Effector memory CD4-positive, alpha-beta T cell (primary cell): ENCODE measurements at regions not wholly inside any gene's neighbourhood (a gene's known extent, or its start where the extent isn't known, plus 50 kb on each side); places are given as distances from the start of the nearest gene placed in this dataset.
"Not testable (repeated sequence)": the region's sequence is repeated elsewhere in the genome, so short reads cannot be mapped to it uniquely, and the experiment has no call there.

ENCODE experiments used
- DNase-seq, 3 donors: peaks; one replicate each; pipeline ENCODE4 v3.0.0-alpha.2; 2020
- H3K27ac ChIP-seq: 2 replicates; pipeline ENCODE4 v1.7.0; 2013; ENCODE audit warnings: mild to moderate bottlenecking, low read length, moderate library complexity; ENCODE audit not compliant: insufficient read depth, poor library complexity, severe bottlenecking
- H3K27me3 ChIP-seq: replicated peaks from 2 replicates; pipeline ENCODE4 v1.7.0; 2013; ENCODE audit warnings: mild to moderate bottlenecking, low read length; ENCODE audit not compliant: insufficient read depth, control insufficient read depth, poor library complexity, severe bottlenecking
- H3K36me3 ChIP-seq: 2 replicates; pipeline ENCODE4 v1.7.0; 2013; ENCODE audit warnings: mild to moderate bottlenecking, low read length, moderate library complexity; ENCODE audit not compliant: control insufficient read depth, insufficient read depth
- H3K4me1 ChIP-seq: 2 replicates; pipeline ENCODE4 v1.7.0; 2013; ENCODE audit warnings: low read length, mild to moderate bottlenecking; ENCODE audit not compliant: control insufficient read depth, insufficient read depth, poor library complexity, severe bottlenecking
- H3K4me3 ChIP-seq: 2 replicates; pipeline ENCODE4 v1.7.0; 2013; ENCODE audit warnings: low read length, low read depth, mild to moderate bottlenecking; ENCODE audit not compliant: insufficient read depth, poor library complexity, severe bottlenecking
- H3K9me3 ChIP-seq: 2 replicates; pipeline ENCODE4 v1.7.0; 2013; ENCODE audit warnings: mild to moderate bottlenecking, low read length, moderate library complexity; ENCODE audit not compliant: control insufficient read depth

GRCh38 chr4:17232566-17233253, 279.2 kb downstream of the QDPR start:
- no peak for DNase-seq
- Histone ChIP-seq H3K27me3 (no peaks in the 10 kb centered on the region), H3K9me3 (no peaks in the 10 kb centered on the region), H3K36me3 (no peaks in the 10 kb centered on the region), H3K4me3 (no peak overlapping the region), H3K4me1 (no peaks in the 10 kb centered on the region), H3K27ac (no peak overlapping the region)

GRCh38 chr4:17231880-17232475, 279.9 kb downstream of the QDPR start:
- not testable (repeated sequence) for H3K27me3 ChIP-seq, DNase-seq, H3K4me1 ChIP-seq, H3K4me3 ChIP-seq, H3K9me3 ChIP-seq, H3K27ac ChIP-seq, H3K36me3 ChIP-seq

GRCh38 chr4:17230727-17231126, 281.2 kb downstream of the QDPR start:
- no peak for DNase-seq
- H3K4me1 ChIP-seq: no peaks in the 10 kb centered on the region
- no peaks in the 10 kb centered on the region for H3K36me3 ChIP-seq
- H3K27ac ChIP-seq: no peak overlapping the region
- H3K9me3 ChIP-seq: no peaks in the 10 kb centered on the region
- H3K27me3 ChIP-seq: no peaks in the 10 kb centered on the region
- H3K4me3 ChIP-seq: no peak overlapping the region

GRCh38 chr4:17220816-17221215, 291.1 kb downstream of the QDPR start:
- Histone ChIP-seq H3K27ac (no peak overlapping the region), H3K27me3 (no peaks in the 10 kb centered on the region), H3K4me3 (no peak overlapping the region), H3K36me3 (no peaks in the 10 kb centered on the region), H3K9me3 (no peaks in the 10 kb centered on the region), H3K4me1 (no peaks in the 10 kb centered on the region)
- no peak for DNase-seq

- H3K4me3 ChIP-seq: no peak overlapping the region
- no peaks in the 10 kb centered on the region for H3K36me3 ChIP-seq
- H3K27me3 ChIP-seq: no peaks in the 10 kb centered on the region
- no peak for DNase-seq
- H3K9me3 ChIP-seq: no peaks in the 10 kb centered on the region
- no peaks in the 10 kb centered on the region for H3K4me1 ChIP-seq
- H3K27ac ChIP-seq: no peak overlapping the region
Observed at GRCh38 chr4:17218786-17219185, 293.1 kb downstream of the QDPR start.

GRCh38 chr4:17206829-17207801, 304.8 kb downstream of the QDPR start:
- no peak for DNase-seq
- H3K4me1 ChIP-seq: no peaks in the 10 kb centered on the region
- no peaks in the 10 kb centered on the region for H3K9me3 ChIP-seq
- H3K27me3 ChIP-seq: no peaks in the 10 kb centered on the region
- H3K36me3 ChIP-seq: no peaks in the 10 kb centered on the region
- no peak overlapping the region for H3K4me3 ChIP-seq
- H3K27ac ChIP-seq: no peak overlapping the region

- DNase-seq: no peak
- Histone ChIP-seq H3K4me1 (no peaks in the 10 kb centered on the region), H3K36me3 (no peaks in the 10 kb centered on the region)
Observed at GRCh38 chr4:17204908-17205307, 306.5 kb upstream of the LDB2 start.

GRCh38 chr4:17203797-17204196, 305.4 kb upstream of the LDB2 start:
- DNase-seq: no peak
- Histone ChIP-seq H3K36me3 (no peaks in the 10 kb centered on the region), H3K27me3 (no peaks in the 10 kb centered on the region), H3K4me1 (no peaks in the 10 kb centered on the region), H3K9me3 (no peaks in the 10 kb centered on the region), H3K4me3 (no peak overlapping the region), H3K27ac (no peak overlapping the region)

More at GRCh38 chr4:17204908-17205307, 306.5 kb upstream of the LDB2 start:
- H3K9me3 ChIP-seq: no peaks in the 10 kb centered on the region
- no peak overlapping the region for H3K4me3 ChIP-seq
- H3K27ac ChIP-seq: no peak overlapping the region
- H3K27me3 ChIP-seq: no peaks in the 10 kb centered on the region

- DNase-seq: no peak
- H3K4me3 ChIP-seq: no peak overlapping the region
- H3K27ac ChIP-seq: no peak overlapping the region
- H3K36me3 ChIP-seq: no peaks in the 10 kb centered on the region
- no peaks in the 10 kb centered on the region for H3K9me3 ChIP-seq
- H3K27me3 ChIP-seq: no peaks in the 10 kb centered on the region
- H3K4me1 ChIP-seq: no peaks in the 10 kb centered on the region
Observed at GRCh38 chr4:17197070-17197469, 298.6 kb upstream of the LDB2 start.
